Heart right ventricle (tissue), 16 donors: ENCODE measurements at regions not wholly inside any gene's neighbourhood (a gene's known extent, or its start where the extent isn't known, plus 50 kb on each side); places are given as distances from the start of the nearest gene placed in this dataset.

Source experiments
- ATAC-seq, 8 donors: fragments of 200-7000 bp; cut with Tn5 transposase; one replicate each; pipeline ENCODE4 v1.9.1; 2020; ENCODE audit warnings: mild to moderate bottlenecking in 8 of 8, moderate library complexity in 8 of 8, moderate number of reproducible peaks in 1 of 8
- DNase-seq, 2 donors: peaks; one replicate each; pipeline ENCODE4 v3.0.0-alpha.2; 2020
- H3K27ac ChIP-seq, 10 donors: fragments of 200-600 bp; sonication (generic) in 2 of 10; one replicate each; pipeline versions ENCODE4 v1.5.0 to v1.8.0; 2020 to 2022; ENCODE audit warnings: mild to moderate bottlenecking in 3 of 10
- H3K27me3 ChIP-seq, 7 donors: fragments of 200-600 bp; one replicate each; pipeline ENCODE4 v1.8.0; 2021 to 2022; ENCODE audit warnings: mild to moderate bottlenecking in 2 of 7
- H3K36me3 ChIP-seq, 9 donors: fragments of 200-600 bp; sonication (generic) in 1 of 9; one replicate each; pipeline versions ENCODE4 v1.5.0 to v1.8.0; 2020 to 2022; ENCODE audit warnings: mild to moderate bottlenecking in 2 of 9
- H3K4me1 ChIP-seq, 9 donors: fragments of 200-600 bp; sonication (generic) in 1 of 9; one replicate each; pipeline versions ENCODE4 v1.5.0 to v1.8.0; 2020 to 2022; ENCODE audit warnings: mild to moderate bottlenecking in 4 of 9
- H3K4me3 ChIP-seq, 10 donors: fragments of 200-600 bp; sonication (generic) in 2 of 10; one replicate each; pipeline versions ENCODE4 v1.5.0 to v1.8.0; 2020 to 2022; ENCODE audit warnings: mild to moderate bottlenecking in 7 of 10, moderate library complexity in 2 of 10
- H3K9me3 ChIP-seq, 11 donors: fragments of 200-600 bp in 10 of 11; sonication (generic) in 2 of 11; one replicate each; pipeline versions ENCODE4 v1.5.0 to v1.8.0; 2013 to 2022; ENCODE audit warnings: mild to moderate bottlenecking in 2 of 11, control low read depth in 1 of 11, moderate library complexity in 1 of 11
- CTCF ChIP-seq, 9 donors: fragments of 200-600 bp; sonication (generic) in 2 of 9; IDR thresholded peaks; one replicate each; pipeline versions ENCODE4 v1.5.0 to v1.8.0; 2021 to 2022; ENCODE audit warnings: antibody characterized with exemption in 9 of 9, mild to moderate bottlenecking in 5 of 9, moderate library complexity in 1 of 9
- WGBS, 2 donors: extraction: QIAGEN DNeasy Blood & Tissue Kit; methylation state at CpG; one replicate each; pipeline ENCODE4 v1.1.7; 2013; ENCODE audit warnings: inconsistent platforms in 1 of 2; 5-methylcytosine and 5-hydroxymethylcytosine counted together
- intact Hi-C, 10 donors: fragments of 100-400 bp; cut with DNase I; formaldehyde crosslinking; loops; one replicate each; pipeline versions ENCODE4 v1.11.1 to v1.14.2; 2022
- donor health status: Arrhythmogenic right ventricular cardiomyopathy.
- donor health status: ischemic (EF 13 %, LVEDD 7.1; RV severe dilation, severe dysfunction).
- donor health status: healthy with polysubstance abuse.
- donor health status: DM: no; HTN: yes; CAD: no.
- donor health status: DM: no; HTN: no; CAD: no.
- donor health status: ischemic (EF 25% LVEDD 6.9; RV normal size, moderate dysfunction).
- donor health status: ischemic (EF 25% LVEDD 5.7; RV mildly dilated, moderate dysfunction).
- donor health status: healthy.
- donor health status: DM: yes; HTN: yes; CAD: no.
- donor health status: Ischemic cardiomyopathy.
- donor health status: ischemic (EF 35%, LVEDD 5.7; RV mildly dilated, moderate dysfunction).
- donor health status: nonischemic (EF 11% LVEDD 7.7; RV severe dilation, severe dysfunction).
- donor health status: DM: yes; HTN: yes; CAD: no.
- donor health status: PGD.
- donor health status: ischemic (EF 29% LVEDD 5.4; RV normal size, mild dysfunction).
- donor health status: nonischemic (EF 23%, LVEDD 6.1; RV moderate dilation, normal function).

DNA sequence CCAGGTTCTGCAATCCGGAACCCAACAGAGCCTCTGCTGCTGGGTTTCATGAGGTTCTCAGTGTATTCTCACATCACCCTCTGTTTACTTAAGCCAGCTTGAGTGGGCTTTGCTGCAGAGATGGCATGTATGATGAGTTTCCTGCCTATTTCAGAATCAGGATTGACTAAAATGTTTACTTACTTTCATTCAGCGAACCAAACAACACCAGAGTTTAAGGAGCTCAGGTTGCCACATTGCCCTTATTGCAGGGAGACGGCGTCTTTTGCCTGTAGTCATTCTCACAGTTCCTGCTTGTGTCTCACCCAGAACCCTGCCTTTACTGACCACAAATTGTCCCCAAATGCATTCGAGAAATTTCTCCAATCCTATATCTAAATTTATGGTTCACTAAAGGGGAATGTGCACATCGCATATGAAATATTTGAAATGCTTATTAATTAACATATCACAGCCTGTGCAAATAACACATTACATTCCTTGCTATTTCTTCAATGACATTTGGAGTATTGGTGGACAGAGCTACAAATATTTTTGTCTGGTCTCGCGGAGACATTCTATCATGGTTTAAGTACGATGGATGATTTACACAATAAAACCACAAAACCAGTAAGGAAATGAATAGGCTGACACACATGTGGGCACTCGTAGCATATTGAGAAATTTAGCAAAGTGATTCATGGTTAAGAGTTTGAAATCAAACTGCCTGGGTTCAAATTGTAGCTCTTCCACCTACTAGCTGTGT lies 377.2 kb upstream of the CFAP20DC start:
- intact Hi-C loops = no loop called here
- WGBS, 2 donors = 83 to 85% methylated on average over 10 of the region's 10 CpGs
- DNase-seq (no peak), ATAC-seq (no peak)
- TF ChIP-seq CTCF (IDR thresholded peaks at IDR 0.05) = no peak
- Histone ChIP-seq H3K27me3 (no peaks in the 10 kb centered on the region), H3K9me3 (no peaks in the 10 kb centered on the region), H3K4me3 (no peak overlapping the region), H3K4me1 (peaks cover 0 to 37% (median 0%) of the 10 kb centered on the region in 9 donors), H3K27ac (no peak overlapping the region), H3K36me3 (no peaks in the 10 kb centered on the region)

GRCh38 chr3:59425942-59426341 lies 376.1 kb upstream of the CFAP20DC start:
- no peaks in the 10 kb centered on the region for H3K36me3 ChIP-seq
- no peaks in the 10 kb centered on the region for H3K27me3 ChIP-seq
- no peak overlapping the region for H3K27ac ChIP-seq
- ATAC-seq (no peak), DNase-seq (no peak)
- H3K9me3 ChIP-seq = no peaks in the 10 kb centered on the region
- no peak overlapping the region for H3K4me3 ChIP-seq
- H3K4me1 ChIP-seq = peaks cover 0 to 37% (median 0%) of the 10 kb centered on the region in 9 donors
- intact Hi-C loops = no loop called here
- WGBS, 2 donors = 76 to 77% methylated on average over 5 of the region's 5 CpGs
- TF ChIP-seq CTCF (IDR thresholded peaks at IDR 0.05) = no peak

DNA sequence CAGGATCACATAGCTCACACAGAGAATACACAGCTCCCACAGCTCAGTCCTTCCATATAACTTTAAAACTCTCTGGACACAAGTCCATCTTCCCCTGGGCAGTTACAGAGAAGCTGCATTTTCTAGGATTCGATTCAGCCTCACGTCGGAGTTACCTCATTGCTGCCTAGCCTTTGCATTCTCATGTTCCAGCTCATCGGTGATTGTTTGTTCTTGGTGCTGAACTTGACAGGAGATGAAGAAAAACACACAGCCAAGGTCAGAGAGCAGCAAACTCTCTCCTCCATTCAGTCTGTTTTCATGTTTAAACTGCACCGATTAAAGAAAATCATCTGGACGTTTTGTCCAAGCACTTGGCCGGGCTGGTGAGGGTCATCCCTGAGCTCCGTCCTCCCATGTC lies 375.5 kb upstream of the CFAP20DC start:
- no peak for ATAC-seq
- WGBS, 2 donors = 51 to 61% methylated on average over 8 of the region's 8 CpGs
- DNase-seq = no peak

GRCh38 chr3:59424268-59425010 lies 374.6 kb upstream of the CFAP20DC start:
- Histone ChIP-seq H3K4me3 (no peak overlapping the region), H3K27ac (no peak overlapping the region), H3K9me3 (no peaks in the 10 kb centered on the region), H3K27me3 (no peaks in the 10 kb centered on the region), H3K4me1 (peaks cover 0 to 37% (median 0%) of the 10 kb centered on the region in 9 donors), H3K36me3 (no peaks in the 10 kb centered on the region)
- ATAC-seq (peak in 7 of 8 donors; percentile 47 to 87 (median 70)), DNase-seq (no peak)
- no peak for TF ChIP-seq CTCF (IDR thresholded peaks at IDR 0.05)
- 66 to 78% methylated on average over 10 of the region's 10 CpGs for WGBS, 2 donors
- intact Hi-C loops = no loop called here

More for the DNA sequence above, 375.5 kb upstream of the CFAP20DC start:
- no peaks in the 10 kb centered on the region for H3K36me3 ChIP-seq
- no peaks in the 10 kb centered on the region for H3K27me3 ChIP-seq
- H3K4me1 ChIP-seq = peaks cover 0 to 37% (median 0%) of the 10 kb centered on the region in 9 donors
- no peak for TF ChIP-seq CTCF (IDR thresholded peaks at IDR 0.05)
- no peaks in the 10 kb centered on the region for H3K9me3 ChIP-seq
- no peak overlapping the region for H3K4me3 ChIP-seq
- H3K27ac ChIP-seq = no peak overlapping the region
- intact Hi-C loops = no loop called here
